Cardiac septum (tissue), 1 donor: ENCODE measurements at regions not wholly inside any gene's neighbourhood (a gene's known extent, or its start where the extent isn't known, plus 50 kb on each side); places are given as distances from the start of the nearest gene placed in this dataset.
A peak's percentile ranks its signal among the peaks of the same experiment; 100 is the strongest.
"Not testable (repeated sequence)": the region's sequence is repeated elsewhere in the genome, so short reads cannot be mapped to it uniquely, and the experiment has no call there.

Experiments used
- DNase-seq: peaks from one replicate; pipeline ENCODE4 v3.0.0-alpha.2; 2020; ENCODE audit warnings: low spot score
- intact Hi-C: fragments of 100-400 bp; cut with DNase I; formaldehyde crosslinking; loops from one replicate; pipeline ENCODE4 v1.14.0; 2022
- donor health status: DM: no; HTN: no; CAD: no.

DNA sequence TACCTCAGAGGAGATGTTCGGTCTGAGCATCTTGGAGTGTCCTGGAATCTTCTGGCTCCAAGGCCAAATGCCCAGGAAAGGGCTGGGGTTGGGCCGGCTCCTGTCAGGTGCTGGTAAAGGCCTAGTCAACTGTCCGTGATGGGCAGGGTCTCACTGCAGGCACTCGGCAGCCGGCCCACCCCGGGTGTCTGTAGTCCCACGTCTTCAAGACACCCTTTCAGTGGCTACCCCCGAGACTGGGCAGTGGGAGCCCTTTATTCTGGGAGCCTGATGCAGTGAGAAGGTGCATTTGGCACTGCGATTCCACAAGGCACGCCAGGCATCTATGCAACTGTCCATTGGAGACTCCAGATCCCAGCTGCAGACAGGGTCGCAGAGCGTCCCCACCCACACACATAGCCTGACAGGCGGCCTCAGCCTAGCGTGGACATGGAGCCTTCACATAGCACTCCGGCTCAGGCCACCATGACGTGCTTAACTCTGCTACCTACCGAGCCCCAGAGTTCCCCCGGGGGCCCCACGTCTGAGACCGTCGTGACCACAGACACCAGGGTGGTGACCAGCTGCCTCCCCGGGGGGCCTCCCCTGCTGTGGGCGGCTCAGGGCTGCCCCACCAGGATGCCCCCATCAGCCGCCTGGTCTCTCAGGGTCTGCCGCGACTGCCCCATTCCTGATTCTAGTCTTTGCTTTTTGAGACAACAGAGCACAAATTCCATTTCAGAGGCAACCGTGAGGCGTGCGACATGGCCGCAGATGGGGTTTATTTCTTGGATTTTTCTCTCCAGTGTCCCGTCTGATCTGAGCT is 331.8 kb upstream of the SFSWAP start:
- peak; percentile 56 for DNase-seq
- intact Hi-C loops, result no loop called here

DNA sequence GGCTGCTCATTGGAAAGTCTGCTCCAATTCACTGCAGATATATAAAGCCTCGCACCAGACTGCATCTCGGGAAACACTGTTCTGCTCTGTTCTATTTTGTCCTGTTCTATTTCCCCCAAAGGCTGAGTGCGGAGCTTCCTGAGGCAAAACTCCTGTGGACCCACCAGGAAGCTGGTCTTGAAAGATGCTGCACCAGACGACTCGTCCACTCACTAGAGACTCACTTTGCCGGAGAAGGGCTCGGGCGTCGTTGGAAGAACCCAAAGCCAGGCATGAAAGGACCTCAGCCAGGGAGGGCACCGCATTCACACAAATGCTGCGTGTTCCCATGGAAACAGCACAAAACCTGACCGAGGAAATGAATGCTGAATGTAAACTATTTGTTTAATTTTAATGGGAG is 331.2 kb upstream of the SFSWAP start:
- intact Hi-C loops, result no loop called here

DNA sequence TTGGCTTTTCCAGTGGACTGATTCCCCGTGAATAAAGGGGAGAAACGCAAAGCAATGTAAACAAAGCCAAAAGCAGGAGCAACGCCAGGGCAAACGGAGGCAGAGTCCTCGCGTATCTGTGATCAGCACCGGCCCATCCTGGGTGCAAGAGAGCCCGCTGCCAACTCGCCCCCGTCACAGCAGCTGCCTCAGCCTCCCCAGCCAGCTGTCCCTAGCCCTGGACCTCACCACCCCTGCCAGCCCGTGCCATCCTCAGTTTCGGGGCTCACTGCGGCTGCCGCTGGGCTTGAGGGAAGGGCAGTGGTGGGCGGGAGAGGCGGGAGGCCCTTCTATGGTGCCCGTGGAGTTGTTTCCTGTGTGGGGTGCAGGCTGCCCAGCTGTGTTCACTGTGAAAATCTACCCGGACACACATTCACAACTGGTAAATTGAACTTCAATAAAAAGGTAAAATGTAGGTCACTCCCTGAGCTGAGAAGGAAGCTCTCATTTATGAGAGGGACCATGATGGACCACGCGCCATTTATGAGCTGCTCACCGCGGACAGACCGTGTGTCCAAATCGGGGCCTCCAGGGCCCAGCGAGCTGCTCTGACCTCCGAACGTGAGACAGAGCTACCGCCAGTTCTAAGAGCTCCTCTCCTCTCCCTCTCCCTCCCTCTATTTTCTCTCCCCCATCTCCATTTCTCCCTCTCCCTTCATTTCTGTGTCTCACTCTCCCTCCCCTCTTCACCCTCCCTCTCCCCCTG is 330.5 kb upstream of the SFSWAP start:
- DNase-seq, result peak; percentile 56
- intact Hi-C loops, result no loop called here

More for the DNA sequence above, 331.2 kb upstream of the SFSWAP start:
- peak; percentile 51 for DNase-seq

DNA sequence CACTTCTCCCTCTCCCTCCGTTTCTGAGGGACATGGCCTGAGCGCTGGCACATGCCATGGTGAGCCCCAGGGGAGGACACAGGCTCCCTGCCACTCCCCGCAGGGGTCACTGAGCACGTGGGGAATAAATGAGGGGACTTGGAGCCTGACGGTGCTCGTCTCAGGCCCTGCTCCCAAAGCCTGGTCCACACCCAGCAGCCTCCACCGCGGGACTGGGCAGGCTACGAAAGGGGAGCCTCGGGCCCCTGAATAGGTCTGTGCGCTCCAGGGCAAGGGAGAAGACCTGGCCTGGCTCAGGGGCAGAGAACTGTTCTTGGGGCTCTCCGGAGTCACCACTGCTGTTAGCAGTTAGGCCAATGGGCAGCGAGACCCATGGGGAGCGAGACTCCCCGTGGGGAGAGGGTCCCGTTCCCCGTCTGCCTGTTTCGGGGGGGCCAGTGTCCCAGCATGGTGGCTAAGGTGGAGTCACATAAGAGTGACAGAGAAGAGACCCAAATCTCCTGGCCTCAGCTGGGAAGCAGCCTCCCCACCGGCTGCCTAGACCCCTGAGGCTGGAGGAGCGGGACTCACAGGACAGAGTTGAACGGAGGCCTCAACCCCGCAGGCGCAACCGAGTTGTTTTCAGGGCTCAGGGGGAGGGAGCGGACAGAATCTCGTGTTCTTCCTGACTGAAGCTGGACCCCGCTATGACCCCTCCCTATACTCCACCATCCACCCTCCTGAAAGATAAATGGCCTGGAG is 329.8 kb upstream of the SFSWAP start:
- intact Hi-C loops, result no loop called here
- no peak for DNase-seq

DNA sequence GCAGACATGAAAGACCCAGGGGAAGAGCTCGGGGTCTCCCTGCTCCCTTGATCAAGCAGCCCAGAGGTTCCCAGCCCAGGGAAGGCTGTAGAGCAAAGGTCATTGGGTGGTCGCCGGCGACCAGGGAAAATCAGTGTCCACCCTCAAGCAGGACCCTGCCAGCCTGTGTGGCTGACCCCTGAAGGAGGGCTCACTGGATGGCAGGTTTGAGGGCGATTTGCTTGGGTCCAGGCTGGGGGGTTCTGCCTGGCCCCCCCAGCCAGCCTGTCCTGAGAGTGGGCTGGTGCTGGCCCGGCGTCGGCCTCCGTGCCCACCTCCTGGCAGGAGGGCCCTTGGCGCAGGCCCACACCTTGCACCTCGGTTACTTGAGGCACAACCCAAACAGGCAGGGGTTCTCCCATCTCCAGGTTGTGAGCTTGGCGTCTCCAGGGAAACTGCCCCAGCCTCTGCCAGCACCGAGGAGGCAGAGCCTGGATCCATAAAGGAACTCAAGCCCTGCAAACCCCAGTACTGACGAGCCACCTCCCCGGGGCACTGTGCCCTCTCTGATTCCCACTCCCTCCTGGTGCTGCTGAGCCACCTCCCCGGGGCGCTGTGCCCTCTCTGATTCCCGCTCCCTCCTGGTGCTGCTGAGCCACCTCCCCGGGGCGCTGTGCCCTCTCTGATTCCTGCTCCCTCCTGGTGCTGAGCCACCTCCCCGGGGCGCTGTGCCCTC is 329.0 kb upstream of the SFSWAP start:
- peak; percentile 44 for DNase-seq

DNA sequence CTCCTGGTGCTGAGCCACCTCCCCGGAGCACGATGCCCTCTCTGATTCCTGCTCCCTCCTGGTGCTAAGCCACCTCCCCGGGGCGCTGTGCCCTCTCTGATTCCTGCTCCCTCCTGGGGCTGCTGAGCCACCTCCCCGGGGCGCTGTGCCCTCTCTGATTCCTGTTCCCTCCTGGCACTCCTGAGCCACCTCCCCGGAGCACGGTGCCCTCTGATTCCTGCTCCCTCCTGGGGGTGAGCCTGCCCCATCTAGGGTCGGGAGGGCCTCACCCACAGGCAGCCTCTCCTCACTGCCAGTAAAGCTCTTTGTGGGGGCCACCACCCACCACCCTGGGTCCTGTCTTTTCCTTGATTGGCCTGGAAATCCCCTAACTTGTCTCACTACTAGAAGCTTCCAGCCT is 327.6 kb upstream of the SFSWAP start:
- intact Hi-C loops, result no loop called here
- DNase-seq, result peak; percentile 39

More for the DNA sequence above, 329.0 kb upstream of the SFSWAP start:
- intact Hi-C loops, result no loop called here

DNA sequence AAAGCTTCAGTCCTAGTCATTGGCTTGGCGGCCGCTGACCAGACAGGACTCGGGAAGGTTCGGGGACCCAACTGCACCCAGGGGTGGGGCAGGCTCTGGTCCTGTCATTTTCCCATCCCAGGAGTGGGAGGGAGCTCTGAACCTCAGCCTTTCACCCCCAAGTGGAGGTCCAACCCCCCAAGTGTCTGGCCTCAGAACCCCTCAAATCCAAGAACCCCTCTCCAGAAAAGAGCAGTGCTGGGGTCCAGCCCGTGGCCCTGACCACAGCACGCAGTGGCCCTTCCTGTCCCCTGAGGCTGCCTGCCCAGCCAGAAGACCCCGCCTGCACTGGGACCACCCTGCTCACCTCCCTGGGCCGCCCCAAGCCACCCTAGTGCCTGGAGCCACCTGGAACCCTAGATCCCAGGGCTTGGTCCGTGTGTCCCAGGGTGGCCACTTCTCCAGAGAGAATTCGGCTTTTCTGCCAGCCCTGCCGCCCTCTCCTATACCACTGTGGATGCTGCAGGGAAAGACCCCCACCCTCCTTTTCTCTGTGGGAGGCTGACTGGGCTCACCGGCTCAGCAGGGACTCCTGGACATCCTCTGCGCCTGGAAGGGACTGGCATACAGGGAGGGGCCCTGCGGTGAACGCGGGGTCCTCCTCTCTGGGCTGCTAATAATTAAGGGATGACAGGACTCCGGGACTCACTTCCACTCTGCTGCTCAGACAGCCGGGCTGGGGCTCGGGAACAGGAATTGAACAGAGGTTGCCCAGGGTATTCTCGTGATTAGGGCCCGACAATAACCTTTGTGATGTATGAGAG is 326.9 kb upstream of the SFSWAP start:
- intact Hi-C loops, result no loop called here
- DNase-seq, result peak; percentile 66

DNA sequence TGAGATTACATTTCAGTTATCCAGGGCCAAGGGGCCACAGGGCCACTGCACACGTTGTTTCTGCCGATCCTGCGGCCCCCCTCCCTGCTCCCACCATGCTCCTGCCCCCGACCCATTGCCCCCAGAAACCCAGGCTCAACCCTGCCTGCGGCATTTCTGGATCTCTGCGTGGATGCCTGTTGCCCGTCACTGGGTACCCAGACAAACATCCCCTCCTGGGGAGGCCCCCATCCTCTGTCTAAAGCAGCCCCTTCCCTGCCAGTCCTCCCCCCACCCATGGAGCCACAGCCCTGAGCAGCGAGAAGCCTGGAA is 326.4 kb upstream of the SFSWAP start:
- intact Hi-C loops, result no loop called here
- no peak for DNase-seq

DNA sequence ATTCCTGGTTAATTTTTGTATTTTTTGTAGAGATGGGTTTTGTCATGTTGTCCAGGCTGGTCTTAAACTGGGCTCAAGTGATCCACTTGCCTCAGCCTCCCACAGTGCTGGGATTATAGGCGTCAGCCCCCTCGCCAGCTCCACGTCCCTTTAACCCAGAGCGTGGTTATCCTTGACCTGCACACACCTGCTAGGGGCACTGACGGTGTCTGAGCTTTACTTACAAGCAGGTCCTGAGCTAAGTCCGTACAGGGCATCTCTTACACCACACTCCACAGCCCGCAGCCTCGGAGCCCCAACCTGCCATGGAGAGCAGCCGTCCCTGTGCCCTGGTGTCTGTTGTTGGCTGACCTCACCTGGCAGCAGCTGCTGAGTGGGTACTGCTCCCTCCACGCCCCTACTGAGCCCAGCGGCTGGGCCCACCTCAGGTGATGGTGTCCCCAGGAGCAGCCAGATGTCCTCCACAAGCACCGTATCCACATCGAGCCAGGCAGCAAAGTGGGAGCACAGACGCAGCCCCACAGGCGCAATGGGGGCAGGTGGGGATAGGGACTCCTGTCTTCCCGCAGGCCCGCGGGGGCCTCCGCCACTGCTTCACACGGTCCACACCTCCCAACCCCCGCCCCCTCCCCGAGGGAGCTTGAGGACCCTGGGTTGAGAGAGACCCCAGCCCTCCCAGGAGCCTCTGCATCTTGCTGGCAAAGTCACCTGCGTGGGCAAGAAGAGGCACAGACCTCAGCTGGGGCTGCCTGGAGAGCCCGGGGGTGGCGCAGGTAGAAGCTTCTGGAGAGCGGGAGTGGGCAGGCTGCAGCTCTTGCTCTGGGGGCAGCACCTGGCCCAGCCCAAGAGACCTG is 325.4 kb upstream of the SFSWAP start:
- intact Hi-C loops, result no loop called here

DNA sequence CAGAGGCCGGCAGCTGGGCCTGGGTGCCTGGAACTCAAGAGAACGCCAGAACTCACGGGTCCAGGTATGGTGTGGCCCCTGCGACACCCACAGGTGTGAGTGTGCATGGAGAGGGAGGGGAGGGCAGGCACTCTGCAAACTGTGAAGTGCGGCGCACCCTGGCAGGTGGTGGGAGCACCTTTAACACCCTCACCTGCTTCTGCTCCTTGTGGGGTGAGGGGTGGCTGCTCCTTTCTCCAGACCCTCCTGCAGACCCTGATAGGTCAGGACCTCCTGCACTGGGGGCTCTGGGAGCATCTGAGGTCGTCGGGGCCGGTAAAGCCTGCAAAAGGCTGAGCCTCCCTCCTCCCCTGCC is 324.7 kb upstream of the SFSWAP start:
- DNase-seq, result no peak
- intact Hi-C loops, result no loop called here

More for the DNA sequence above, 325.4 kb upstream of the SFSWAP start:
- no peak for DNase-seq

DNA sequence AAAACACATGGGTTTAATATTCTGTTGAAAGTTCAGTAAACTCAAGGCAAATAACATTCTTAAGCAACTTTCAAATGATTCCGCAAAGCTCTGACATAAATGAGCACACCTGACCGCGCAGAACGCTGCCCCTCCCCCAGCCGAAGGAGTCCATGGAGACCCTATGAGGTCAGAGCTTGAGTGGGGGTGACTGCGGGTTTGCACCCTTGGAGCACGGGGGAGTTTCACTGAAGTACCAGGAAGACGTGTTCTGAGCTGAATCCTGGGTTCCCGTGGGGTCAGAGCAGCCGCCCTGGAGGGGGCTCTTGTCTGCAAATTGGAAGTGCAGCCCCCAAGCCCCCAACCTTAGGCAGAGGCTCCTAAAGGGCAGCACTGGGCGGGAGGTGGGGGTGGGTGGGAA is 324.1 kb upstream of the SFSWAP start:
- DNase-seq, result no peak
- intact Hi-C loops, result no loop called here

DNA sequence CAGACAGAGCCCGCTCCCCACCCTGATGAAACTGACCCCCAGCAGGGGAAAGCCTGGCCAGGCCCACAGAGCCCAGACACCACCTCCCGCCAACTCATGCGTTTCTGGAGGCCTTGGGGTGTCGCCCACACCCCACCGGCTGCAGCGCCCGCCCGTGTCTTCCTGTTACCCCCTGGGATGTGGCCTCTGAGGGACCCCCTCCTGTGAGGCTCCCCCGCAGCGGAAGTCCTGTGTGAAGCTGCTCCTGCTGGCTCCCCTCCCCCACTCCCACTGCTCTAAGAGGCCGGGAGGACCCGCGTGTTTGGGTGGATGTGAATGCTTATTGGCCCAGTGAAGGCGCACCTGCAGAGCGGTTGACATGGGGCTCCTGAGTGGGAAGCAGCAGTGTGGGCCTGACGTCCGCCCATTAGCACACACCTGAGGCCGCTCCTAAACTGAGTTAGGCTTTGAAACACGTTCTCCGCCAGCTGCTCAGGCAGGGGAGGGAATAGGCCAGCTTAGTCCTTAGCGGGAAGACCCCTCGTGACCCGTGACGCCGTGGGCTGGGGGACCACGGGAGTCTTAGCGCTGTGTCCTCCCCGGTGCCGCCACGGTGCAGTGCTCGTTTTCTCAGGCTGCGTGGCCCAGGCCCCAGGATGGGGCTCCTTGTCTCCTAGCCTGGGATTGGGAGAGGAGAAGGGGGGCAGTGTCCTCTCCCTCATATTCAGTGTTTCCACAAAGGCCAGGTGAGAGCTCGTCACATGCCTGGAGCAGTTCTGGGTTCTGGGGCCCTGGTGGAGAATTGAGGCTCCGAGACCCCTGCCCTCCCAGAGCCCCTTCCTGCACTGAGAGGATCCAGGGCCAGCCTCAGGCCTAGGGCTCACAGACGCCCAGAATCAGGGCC is 323.4 kb upstream of the SFSWAP start:
- intact Hi-C loops, result no loop called here
- DNase-seq, result no peak

DNA sequence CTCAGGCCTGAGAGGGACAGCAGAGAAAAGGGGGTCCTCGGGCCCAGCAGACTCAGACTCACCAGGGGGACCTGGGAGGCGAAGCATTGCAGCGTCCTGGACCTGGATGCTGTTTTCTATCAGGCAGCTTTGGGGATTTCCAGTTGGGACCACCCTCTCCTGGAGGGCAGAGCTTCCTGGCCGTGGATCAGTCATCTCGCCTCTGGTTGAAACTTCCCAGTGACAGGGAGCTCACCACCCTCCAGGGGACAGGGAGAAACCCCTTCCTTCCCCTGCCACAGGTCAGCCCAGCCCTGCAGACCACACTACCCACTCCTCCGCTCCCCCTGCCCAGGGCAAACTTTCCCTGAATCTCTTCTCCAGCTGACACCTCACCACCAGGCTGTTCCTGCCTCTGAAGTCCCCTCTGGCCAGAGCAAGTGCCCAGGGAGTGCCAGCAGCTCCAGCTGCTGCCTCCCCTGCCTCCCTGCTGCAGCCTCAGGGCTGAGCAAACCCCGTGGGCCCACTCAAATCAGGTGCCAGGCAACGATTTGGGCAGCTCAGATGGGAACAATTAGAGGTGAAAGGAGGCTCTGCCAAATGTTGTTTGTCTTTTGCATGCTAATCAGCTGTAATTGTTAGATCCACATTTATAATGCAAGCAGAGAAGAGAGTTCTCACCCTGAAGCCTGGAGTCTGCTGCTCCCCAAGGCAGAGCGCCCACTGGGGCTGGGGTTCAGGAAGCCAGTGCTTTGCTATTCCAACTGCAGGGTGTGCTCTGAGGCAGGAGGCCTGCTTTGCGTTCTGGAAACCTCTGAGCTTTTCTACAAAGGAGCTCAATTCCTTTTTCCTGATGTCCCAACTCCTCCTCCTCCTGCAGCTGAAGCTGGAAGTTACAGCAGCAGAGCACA is 322.5 kb upstream of the SFSWAP start:
- intact Hi-C loops, DNase-seq: not testable (repeated sequence)

DNA sequence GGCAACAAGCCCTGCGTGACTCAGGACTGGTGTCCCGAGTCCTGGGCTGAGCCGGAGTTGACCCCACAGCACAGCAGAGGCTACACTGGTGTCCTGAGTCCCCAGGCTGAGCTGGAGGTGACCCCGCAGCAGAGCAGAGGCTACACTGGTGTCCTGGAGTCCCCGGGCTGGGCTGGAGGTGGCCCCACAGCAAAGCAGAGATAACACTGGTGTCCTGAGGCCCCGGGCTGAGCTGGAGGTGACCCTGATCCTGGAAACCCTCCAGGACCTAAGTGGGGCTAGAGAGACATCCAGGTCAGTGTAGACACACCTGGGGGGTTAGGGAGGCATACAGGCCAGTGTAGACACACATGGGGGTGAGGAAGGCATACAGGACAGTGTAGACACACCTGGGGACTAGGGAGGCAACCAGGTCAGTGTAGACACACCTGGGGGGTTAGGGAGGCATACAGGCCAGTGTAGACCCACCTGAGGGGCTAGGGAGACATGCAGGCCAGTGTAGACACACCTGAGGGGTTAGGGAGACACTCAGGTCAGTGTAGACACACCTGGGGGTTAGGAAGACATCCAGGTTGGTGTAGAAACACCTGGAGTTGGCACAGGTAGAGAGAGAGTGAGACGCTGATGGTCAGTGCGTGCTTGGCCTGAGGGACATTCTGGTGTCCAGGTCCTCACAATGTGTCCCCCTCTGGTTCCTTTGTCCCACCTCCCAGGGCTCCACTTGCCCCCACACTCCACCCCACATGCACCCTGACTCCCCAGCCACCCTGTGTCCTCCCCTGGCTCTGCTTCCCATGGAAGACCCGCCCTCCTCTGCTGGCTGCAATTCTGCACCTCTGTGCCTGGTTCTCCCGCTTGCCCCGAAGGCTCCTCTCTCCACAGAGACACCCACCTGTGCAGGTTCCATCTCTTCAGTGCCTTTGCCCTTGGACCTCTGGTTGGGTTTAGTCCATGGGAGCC is 321.6 kb upstream of the SFSWAP start:
- intact Hi-C loops, result no loop called here
- no peak for DNase-seq
